ENCODE measurements at regions not wholly inside any gene's neighbourhood (a gene's known extent, or its start where the extent isn't known, plus 50 kb on each side); places are given as distances from the start of the nearest gene placed in this dataset.
"Not testable (repeated sequence)": the region's sequence is repeated elsewhere in the genome, so short reads cannot be mapped to it uniquely, and the experiment has no call there.

DNA sequence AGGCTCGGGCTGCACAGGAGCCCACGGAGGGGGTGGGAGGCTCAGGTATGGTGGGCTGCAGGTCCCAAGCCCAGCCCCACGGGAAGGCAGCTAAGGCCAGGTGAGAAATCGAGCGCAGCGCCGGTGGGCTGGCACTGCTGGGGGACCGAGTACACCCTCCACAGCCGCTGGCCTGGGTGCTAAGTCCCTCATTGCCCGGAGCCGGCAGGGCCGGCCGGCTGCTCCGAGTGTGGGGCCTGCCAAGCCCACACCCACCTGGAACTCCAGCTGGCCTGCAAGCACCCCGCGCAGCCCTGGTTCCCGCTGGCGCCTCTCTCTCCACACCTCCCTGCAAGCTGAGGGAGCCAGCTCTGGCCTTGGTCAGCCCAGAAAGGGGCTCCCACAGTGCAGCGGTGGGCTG is 137.4 kb upstream of the PKP2 start:
- TF ChIP-seq, protein P1, sequence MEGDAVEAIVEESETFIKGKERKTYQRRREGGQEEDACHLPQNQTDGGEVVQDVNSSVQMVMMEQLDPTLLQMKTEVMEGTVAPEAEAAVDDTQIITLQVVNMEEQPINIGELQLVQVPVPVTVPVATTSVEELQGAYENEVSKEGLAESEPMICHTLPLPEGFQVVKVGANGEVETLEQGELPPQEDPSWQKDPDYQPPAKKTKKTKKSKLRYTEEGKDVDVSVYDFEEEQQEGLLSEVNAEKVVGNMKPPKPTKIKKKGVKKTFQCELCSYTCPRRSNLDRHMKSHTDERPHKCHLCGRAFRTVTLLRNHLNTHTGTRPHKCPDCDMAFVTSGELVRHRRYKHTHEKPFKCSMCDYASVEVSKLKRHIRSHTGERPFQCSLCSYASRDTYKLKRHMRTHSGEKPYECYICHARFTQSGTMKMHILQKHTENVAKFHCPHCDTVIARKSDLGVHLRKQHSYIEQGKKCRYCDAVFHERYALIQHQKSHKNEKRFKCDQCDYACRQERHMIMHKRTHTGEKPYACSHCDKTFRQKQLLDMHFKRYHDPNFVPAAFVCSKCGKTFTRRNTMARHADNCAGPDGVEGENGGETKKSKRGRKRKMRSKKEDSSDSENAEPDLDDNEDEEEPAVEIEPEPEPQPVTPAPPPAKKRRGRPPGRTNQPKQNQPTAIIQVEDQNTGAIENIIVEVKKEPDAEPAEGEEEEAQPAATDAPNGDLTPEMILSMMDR (IDR thresholded peaks at IDR 0.05), result not testable (repeated sequence)
- TF ChIP-seq POLR2A (IDR thresholded peaks at IDR 0.05), result not testable (repeated sequence)

Data from uterus (tissue), 2 donors.